HEK293T (cell line): ENCODE measurements at regions not wholly inside any gene's neighbourhood (a gene's known extent, or its start where the extent isn't known, plus 50 kb on each side); places are given as distances from the start of the nearest gene placed in this dataset.

ENCODE experiments used
- FOXM1 ChIP-seq: fragments of 450-650 bp; IDR thresholded peaks from 2 replicates; pipeline ENCODE4 v1.6.1; 2017; ENCODE audit warnings: mild to moderate bottlenecking, borderline replicate concordance
- L3MBTL2 ChIP-seq: fragments of 450-650 bp; conservative IDR thresholded peaks from 2 replicates; pipeline ENCODE4 v1.6.1; 2016; ENCODE audit warnings: mild to moderate bottlenecking
- SP1 ChIP-seq: fragments of 450-650 bp; IDR thresholded peaks from 2 replicates; pipeline ENCODE4 v1.6.1; 2017
- SUZ12 ChIP-seq: fragments of 450-650 bp; IDR thresholded peaks from 2 replicates; pipeline ENCODE4 v1.6.1; 2016; ENCODE audit warnings: mild to moderate bottlenecking
- ZNF384 ChIP-seq: fragments of 450-650 bp; IDR thresholded peaks from 2 replicates; pipeline ENCODE4 v1.6.1; 2016

DNA sequence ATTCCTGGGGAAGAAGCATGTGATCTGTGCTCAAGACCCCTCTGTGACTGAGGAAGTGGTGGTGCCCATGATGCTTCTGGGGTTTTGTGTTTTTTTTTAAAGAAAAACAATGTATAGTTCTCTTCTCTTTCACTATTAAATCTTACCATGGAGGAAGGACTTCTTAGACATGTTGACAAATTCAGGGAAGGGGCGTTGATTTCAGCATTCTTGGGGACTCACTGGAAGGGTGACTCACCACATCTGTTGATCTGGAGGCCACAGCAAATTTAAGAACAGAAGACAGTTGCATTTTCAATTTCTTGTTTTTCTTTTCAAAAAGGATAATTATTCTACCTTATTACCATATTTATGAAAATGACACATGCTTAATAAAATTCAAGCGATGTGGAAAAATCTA is 152.9 kb upstream of the RTL1 start:
- TF ChIP-seq L3MBTL2 (no peak), SUZ12 (no peak), FOXM1 (no peak), SP1 (no peak), ZNF384 (no peak)
